GM12874 (cell line): ENCODE measurements at regions not wholly inside any gene's neighbourhood (a gene's known extent, or its start where the extent isn't known, plus 50 kb on each side); places are given as distances from the start of the nearest gene placed in this dataset.

ENCODE experiments used
- TF ChIP-seq, protein P1 (sequence below): IDR thresholded peaks from 2 replicates; pipeline ENCODE4 v1.5.1; 2011; ENCODE audit warnings: low read depth, mild to moderate bottlenecking, control low read depth, low read length, moderate library complexity; ENCODE audit not compliant: insufficient read depth

DNA sequence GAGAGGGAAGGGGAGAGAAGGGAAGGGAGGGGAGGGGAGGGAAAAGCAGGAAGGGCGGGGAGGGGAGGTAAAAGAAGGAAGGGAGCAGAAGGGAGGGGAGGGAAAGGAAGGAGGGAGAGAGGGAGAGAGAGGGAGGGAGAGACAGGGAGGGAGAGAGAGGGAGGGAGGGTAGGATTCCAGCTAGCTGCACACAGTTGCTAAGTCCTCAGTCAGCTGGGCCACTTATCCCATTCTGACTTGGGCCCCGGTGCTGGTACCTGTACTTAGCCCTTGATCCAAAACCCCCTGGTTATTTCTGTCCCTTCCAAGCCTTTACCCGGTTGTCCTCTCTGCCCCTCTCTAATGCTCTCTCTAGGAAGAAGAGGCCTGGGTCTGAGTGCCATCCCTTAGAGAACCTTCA, 211.4 kb downstream of the TTC32 start:
- TF ChIP-seq, protein P1, sequence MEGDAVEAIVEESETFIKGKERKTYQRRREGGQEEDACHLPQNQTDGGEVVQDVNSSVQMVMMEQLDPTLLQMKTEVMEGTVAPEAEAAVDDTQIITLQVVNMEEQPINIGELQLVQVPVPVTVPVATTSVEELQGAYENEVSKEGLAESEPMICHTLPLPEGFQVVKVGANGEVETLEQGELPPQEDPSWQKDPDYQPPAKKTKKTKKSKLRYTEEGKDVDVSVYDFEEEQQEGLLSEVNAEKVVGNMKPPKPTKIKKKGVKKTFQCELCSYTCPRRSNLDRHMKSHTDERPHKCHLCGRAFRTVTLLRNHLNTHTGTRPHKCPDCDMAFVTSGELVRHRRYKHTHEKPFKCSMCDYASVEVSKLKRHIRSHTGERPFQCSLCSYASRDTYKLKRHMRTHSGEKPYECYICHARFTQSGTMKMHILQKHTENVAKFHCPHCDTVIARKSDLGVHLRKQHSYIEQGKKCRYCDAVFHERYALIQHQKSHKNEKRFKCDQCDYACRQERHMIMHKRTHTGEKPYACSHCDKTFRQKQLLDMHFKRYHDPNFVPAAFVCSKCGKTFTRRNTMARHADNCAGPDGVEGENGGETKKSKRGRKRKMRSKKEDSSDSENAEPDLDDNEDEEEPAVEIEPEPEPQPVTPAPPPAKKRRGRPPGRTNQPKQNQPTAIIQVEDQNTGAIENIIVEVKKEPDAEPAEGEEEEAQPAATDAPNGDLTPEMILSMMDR, result no peak

DNA sequence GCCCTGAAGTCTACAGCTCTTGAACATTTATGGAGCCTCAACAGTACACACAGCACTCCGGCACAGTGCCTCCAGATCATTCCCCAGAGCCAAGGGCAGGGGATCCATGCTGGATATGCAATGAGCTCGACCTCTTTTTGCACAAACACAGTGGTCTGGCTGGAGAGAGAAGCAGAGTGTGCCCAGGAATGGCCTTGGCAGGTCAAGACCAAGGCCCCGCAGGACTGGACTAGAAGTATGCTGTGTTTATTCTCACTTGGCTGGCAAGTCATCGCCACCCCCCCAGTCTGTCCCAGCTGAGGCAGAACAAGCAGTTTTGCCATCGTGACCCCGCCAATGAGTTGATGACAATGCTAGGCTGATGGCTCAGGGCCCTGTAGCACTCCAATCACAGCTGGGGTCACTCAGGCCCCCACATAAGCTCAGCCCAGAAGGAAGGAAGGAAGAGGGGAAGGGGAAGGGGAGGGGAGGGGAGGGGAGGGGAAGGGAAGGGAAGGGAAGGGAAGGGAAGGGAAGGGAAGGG, 212.1 kb downstream of the TTC32 start:
- TF ChIP-seq, protein P1, result no peak

DNA sequence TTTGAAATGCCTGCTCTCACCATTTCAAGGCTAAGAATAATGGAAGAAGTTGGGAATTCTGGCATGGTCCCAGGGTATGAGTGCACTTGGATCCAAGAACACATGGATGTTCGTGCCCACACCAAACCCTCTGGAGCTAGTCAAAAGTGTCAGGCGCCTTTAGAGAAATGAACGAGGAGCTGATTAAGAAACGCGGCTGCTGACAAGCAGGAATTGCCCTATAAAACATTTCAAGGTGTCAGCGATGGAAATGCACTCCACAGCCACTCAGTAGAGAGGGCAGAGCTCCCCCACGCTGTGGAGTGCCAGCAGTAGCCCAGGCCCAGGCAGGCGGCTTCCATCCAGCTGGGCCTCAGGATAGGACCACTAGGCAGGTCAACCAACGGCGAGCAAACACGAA, 213.7 kb downstream of the TTC32 start:
- TF ChIP-seq, protein P1, result no peak

DNA sequence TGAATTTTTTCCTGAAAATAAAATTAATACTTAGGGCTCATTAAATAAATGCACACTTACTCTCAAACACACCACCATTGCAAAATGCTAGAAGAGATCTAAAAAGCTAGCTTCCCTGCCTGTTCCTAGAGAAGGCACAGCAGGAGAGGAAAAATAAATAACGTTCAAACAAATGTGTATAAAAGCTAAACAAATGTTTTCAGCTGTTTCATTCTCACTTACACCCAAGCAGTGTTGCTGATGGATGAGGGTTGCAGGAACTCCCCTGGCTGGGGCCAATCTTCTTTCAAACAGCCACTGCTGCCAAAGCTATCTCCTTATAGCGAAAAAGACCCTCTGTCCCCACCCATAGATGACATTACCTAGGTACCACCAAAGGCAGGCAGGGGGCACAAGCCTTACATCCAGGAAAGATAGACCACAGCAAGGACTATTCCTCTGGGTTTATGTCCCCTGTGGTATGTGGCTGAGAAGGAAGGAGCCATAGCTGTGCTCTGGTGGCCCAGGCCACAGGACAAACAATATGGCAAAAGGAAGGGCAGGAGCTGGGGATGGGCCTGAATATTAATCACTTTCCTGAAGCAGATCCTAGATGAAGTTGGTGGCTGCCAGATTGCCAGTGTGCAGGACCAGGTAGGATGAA, 214.6 kb downstream of the TTC32 start:
- TF ChIP-seq, protein P1, result no peak

DNA sequence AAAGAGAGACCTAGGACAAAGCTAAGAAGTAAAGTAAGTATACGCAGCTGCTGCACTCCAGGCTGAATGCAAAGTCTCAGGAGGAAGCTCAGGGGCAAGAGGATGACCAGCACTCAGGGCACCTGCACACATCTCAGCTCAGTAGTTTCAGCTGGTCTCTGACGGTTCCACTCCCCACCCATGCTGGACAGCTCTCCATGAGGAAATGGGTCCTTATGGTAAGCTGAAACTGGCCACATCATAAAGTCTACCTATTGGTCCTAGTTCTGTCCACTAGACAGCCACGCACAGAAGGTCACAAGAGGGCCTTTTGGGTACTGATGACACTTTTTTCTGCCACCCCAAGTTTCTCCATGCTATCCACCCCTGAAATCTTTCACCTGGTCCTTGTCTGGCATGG, 215.3 kb downstream of the TTC32 start:
- TF ChIP-seq, protein P1, result no peak

DNA sequence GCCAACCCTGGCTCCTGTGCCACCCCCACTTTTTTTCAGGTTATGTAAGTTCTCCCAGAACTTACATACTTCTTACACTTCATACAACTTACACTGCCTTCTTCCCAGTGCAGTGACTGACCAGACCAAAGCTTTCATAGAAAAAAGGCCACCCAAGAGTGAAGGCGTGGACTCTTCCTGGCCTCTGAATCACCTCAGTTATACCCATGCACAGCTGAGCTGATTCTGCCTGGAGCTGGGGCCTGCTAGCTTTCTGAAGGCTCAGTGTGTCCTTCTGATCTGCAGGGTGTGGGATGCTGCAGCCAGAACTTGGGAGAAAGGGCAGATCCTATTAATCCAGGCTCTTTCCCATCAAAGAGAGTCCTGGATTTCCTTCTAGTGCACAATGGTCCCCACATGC, 216.1 kb downstream of the TTC32 start:
- TF ChIP-seq, protein P1, result no peak

- TF ChIP-seq, protein P1, result no peak
Observed at GRCh38 chr2:19684516-19684915, 217.3 kb downstream of the TTC32 start.
